H9 (cell line): ENCODE measurements at regions not wholly inside any gene's neighbourhood (a gene's known extent, or its start where the extent isn't known, plus 50 kb on each side); places are given as distances from the start of the nearest gene placed in this dataset.

Experiments
- DNase-seq: peaks from one replicate; pipeline ENCODE4 v3.0.0-alpha.2; 2017
- H2AFZ ChIP-seq: one replicate; pipeline ENCODE4 v1.6.1; 2013; ENCODE audit warnings: mild to moderate bottlenecking, low read length, control low read depth, moderate library complexity
- H2AK5ac ChIP-seq: 2 replicates; pipeline ENCODE4 v1.6.1; 2013; ENCODE audit warnings: low read length, control low read depth, mixed read lengths; ENCODE audit not compliant: insufficient read length
- H2BK120ac ChIP-seq: one replicate; pipeline ENCODE4 v1.6.1; 2013; ENCODE audit warnings: low read depth, mild to moderate bottlenecking, low read length, control low read depth, inconsistent platforms; ENCODE audit not compliant: poor library complexity, severe bottlenecking
- H2BK12ac ChIP-seq: 2 replicates; pipeline ENCODE4 v1.6.1; 2013; ENCODE audit warnings: low read length, control low read depth, mixed read lengths, low read depth; ENCODE audit not compliant: insufficient read length
- H2BK15ac ChIP-seq: 2 replicates; pipeline ENCODE4 v1.6.1; 2013; ENCODE audit warnings: low read depth, low read length, control low read depth
- H2BK20ac ChIP-seq: one replicate; pipeline ENCODE4 v1.6.1; 2013; ENCODE audit warnings: low read depth, mild to moderate bottlenecking, low read length, control low read depth, inconsistent platforms; ENCODE audit not compliant: poor library complexity, severe bottlenecking
- H2BK5ac ChIP-seq: 2 replicates; pipeline ENCODE4 v1.6.1; 2013; ENCODE audit warnings: low read length, control low read depth, mixed read lengths; ENCODE audit not compliant: insufficient read length
- H3K14ac ChIP-seq: 2 replicates; pipeline ENCODE4 v1.6.1; 2013; ENCODE audit warnings: low read length, control low read depth; ENCODE audit not compliant: insufficient read depth
- H3K18ac ChIP-seq: 2 replicates; pipeline ENCODE4 v1.6.1; 2013; ENCODE audit warnings: low read depth, mild to moderate bottlenecking, mixed read lengths, low read length, control low read depth; ENCODE audit not compliant: insufficient read length
- H3K23ac ChIP-seq: 2 replicates; pipeline ENCODE4 v1.6.1; 2013; ENCODE audit warnings: low read length, control low read depth, mixed read lengths, low read depth; ENCODE audit not compliant: insufficient read length
- H3K23me2 ChIP-seq: 2 replicates; pipeline ENCODE4 v1.6.1; 2013; ENCODE audit warnings: low read depth, mild to moderate bottlenecking, mixed read lengths, low read length, control low read depth; ENCODE audit not compliant: insufficient read length, poor library complexity, severe bottlenecking
- H3K27ac ChIP-seq: 2 replicates; pipeline ENCODE4 v1.5.1; 2013; ENCODE audit warnings: low read length, control low read depth, mixed read lengths, low read depth; ENCODE audit not compliant: insufficient read length
- H3K27me3 ChIP-seq: 2 replicates; pipeline ENCODE4 v1.6.1; 2013; ENCODE audit warnings: low read length, control low read depth, inconsistent platforms; ENCODE audit not compliant: insufficient read depth
- H3K4ac ChIP-seq: 2 replicates; pipeline ENCODE4 v1.6.1; 2013; ENCODE audit warnings: low read depth, mild to moderate bottlenecking, control low read depth, inconsistent platforms, low read length, moderate library complexity
- H3K4me1 ChIP-seq: 2 replicates; pipeline ENCODE4 v1.6.1; 2013; ENCODE audit warnings: low read length, control low read depth, inconsistent platforms; ENCODE audit not compliant: insufficient read depth
- H3K4me2 ChIP-seq: 2 replicates; pipeline ENCODE4 v1.6.1; 2013; ENCODE audit warnings: low read length, control low read depth, mixed read lengths; ENCODE audit not compliant: insufficient read length, insufficient read depth
- H3K56ac ChIP-seq: 2 replicates; pipeline ENCODE4 v1.6.1; 2013; ENCODE audit warnings: low read depth, mild to moderate bottlenecking, mixed read lengths, low read length, control low read depth; ENCODE audit not compliant: insufficient read length
- H3K79me1 ChIP-seq: 2 replicates; pipeline ENCODE4 v1.6.1; 2013; ENCODE audit warnings: low read depth, mild to moderate bottlenecking, moderate library complexity, low read length, control low read depth, inconsistent platforms; ENCODE audit not compliant: insufficient read depth, poor library complexity, severe bottlenecking
- H3K79me2 ChIP-seq: 2 replicates; pipeline ENCODE4 v1.6.1; 2013; ENCODE audit warnings: low read length, control low read depth, inconsistent platforms; ENCODE audit not compliant: insufficient read depth
- H3K9ac ChIP-seq: 2 replicates; pipeline ENCODE4 v1.6.1; 2013; ENCODE audit warnings: low read length, control low read depth, mixed read lengths; ENCODE audit not compliant: insufficient read length; ENCODE audit errors: extremely low read depth
- H3K9me3 ChIP-seq: one replicate; pipeline ENCODE4 v1.6.1; 2013; ENCODE audit warnings: low read depth, low read length, inconsistent platforms; ENCODE audit not compliant: control insufficient read depth
- H3T11ph ChIP-seq: one replicate; pipeline ENCODE4 v1.6.1; 2013; ENCODE audit warnings: mild to moderate bottlenecking, low read length, control low read depth, inconsistent platforms
- H4K20me1 ChIP-seq: one replicate; pipeline ENCODE4 v1.6.1; 2013; ENCODE audit not compliant: control insufficient read depth, insufficient read length, insufficient read depth
- H4K5ac ChIP-seq: 2 replicates; pipeline ENCODE4 v1.6.1; 2013; ENCODE audit warnings: low read depth, mild to moderate bottlenecking, mixed read lengths, low read length, control low read depth; ENCODE audit not compliant: insufficient read length
- H4K8ac ChIP-seq: replicated peaks from 2 replicates; pipeline ENCODE4 v1.6.1; 2013; ENCODE audit warnings: low read length, control low read depth, mixed read lengths, low read depth; ENCODE audit not compliant: insufficient read length
- H4K91ac ChIP-seq: 2 replicates; pipeline ENCODE4 v1.6.1; 2013; ENCODE audit warnings: low read depth, mild to moderate bottlenecking, moderate library complexity, mixed read lengths, low read length, control low read depth; ENCODE audit not compliant: insufficient read length
- H3K27ac Mint-ChIP-seq, 3 experiments: 2 replicates in 2 of 3; 3 replicates in 1 of 3; pipeline ENCODE4 v1.8.0; 2020 to 2021; ENCODE audit warnings: mixed read lengths in 3 of 3, mild to moderate bottlenecking in 1 of 3, moderate library complexity in 1 of 3
- H3K27me3 Mint-ChIP-seq: 2 replicates; pipeline ENCODE4 v1.8.0; 2021; ENCODE audit warnings: low read depth, mild to moderate bottlenecking, moderate library complexity, mixed read lengths
- H3K36me3 Mint-ChIP-seq, 3 experiments: 2 replicates in 2 of 3; 3 replicates in 1 of 3; pipeline ENCODE4 v1.8.0; 2020 to 2021; ENCODE audit warnings: low read depth in 3 of 3, mixed read lengths in 3 of 3; ENCODE audit not compliant: insufficient read depth in 1 of 3
- H3K4me1 Mint-ChIP-seq, 2 experiments: 2 replicates each; pipeline ENCODE4 v1.8.0; 2020; ENCODE audit warnings: mixed read lengths in 2 of 2
- H3K4me3 Mint-ChIP-seq, 2 experiments: 2 replicates in 1 of 2; 3 replicates in 1 of 2; pipeline ENCODE4 v1.8.0; 2020 to 2021; ENCODE audit warnings: mild to moderate bottlenecking in 2 of 2, mixed read lengths in 2 of 2, moderate library complexity in 1 of 2
- H3K9me3 Mint-ChIP-seq, 2 experiments: 2 replicates in 1 of 2; 3 replicates in 1 of 2; pipeline ENCODE4 v1.8.0; 2020; ENCODE audit warnings: mild to moderate bottlenecking in 2 of 2, mixed read lengths in 2 of 2, moderate library complexity in 1 of 2
- CTCF ChIP-seq: fragments of 200-600 bp; sonication (generic); conservative IDR thresholded peaks from 3 replicates; pipeline ENCODE4 v1.8.0; 2021; ENCODE audit warnings: antibody characterized with exemption, mild to moderate bottlenecking
- WGBS: extraction: QIAGEN DNeasy Blood & Tissue Kit; methylation state at CpG from one replicate; pipeline ENCODE4 v1.1.7; 2013; ENCODE audit warnings: missing lambda C conversion rate, low lambda C conversion rate, mixed read lengths; ENCODE audit not compliant: insufficient read length; ENCODE audit errors: extremely low coverage; 5-methylcytosine and 5-hydroxymethylcytosine counted together

GRCh38 chr9:79268806-79269205 is 303.0 kb upstream of the TLE4 start:
- peaks cover 0 to 5% of the 10 kb centered on the region in 2 experiments; a peak in 1 of 4 replicates for H3K4me1 Mint-ChIP-seq
- no peak overlapping the region for H4K8ac ChIP-seq
- no peak overlapping the region for H3T11ph ChIP-seq
- H3K14ac ChIP-seq: no peak overlapping the region
- no peaks in the 10 kb centered on the region for H3K27me3 Mint-ChIP-seq
- H3K9me3 ChIP-seq: no peaks in the 10 kb centered on the region
- no peaks in the 10 kb centered on the region for H3K4me1 ChIP-seq
- WGBS: no CpG with 5 or more reads among the region's 2 CpGs
- H3K56ac ChIP-seq: no peak overlapping the region
- H3K23me2 ChIP-seq: no peaks in the 10 kb centered on the region
- H3K4me3 Mint-ChIP-seq: no peak overlapping the region; a peak in 1 of 5 replicates
- H2AK5ac ChIP-seq: no peak overlapping the region
- no peak overlapping the region for H2BK5ac ChIP-seq
- no peak overlapping the region for H4K91ac ChIP-seq
- no peaks in the 10 kb centered on the region for H3K9me3 Mint-ChIP-seq
- no peak overlapping the region for H4K5ac ChIP-seq
- no peaks in the 10 kb centered on the region for H3K27me3 ChIP-seq
- no peaks in the 10 kb centered on the region for H3K79me1 ChIP-seq
- no peak overlapping the region for H3K23ac ChIP-seq
- no peak overlapping the region for H2BK12ac ChIP-seq
- no peak overlapping the region for H3K27ac Mint-ChIP-seq
- H3K4me2 ChIP-seq: no peak overlapping the region
- H2BK20ac ChIP-seq: no peak overlapping the region
- H2BK120ac ChIP-seq: no peak overlapping the region
- no peak overlapping the region for H3K18ac ChIP-seq
- H2BK15ac ChIP-seq: no peak overlapping the region
- no peak overlapping the region for H3K4ac ChIP-seq
- DNase-seq: no peak
- no peak overlapping the region for H3K9ac ChIP-seq
- TF ChIP-seq CTCF: no peak
- no peaks in the 10 kb centered on the region for H4K20me1 ChIP-seq
- no peaks in the 10 kb centered on the region for H3K79me2 ChIP-seq
- H2AFZ ChIP-seq: no peak overlapping the region
- no peak overlapping the region for H3K27ac ChIP-seq
- H3K36me3 Mint-ChIP-seq: no peaks in the 10 kb centered on the region
